ENCODE measurements at regions not wholly inside any gene's neighbourhood (a gene's known extent, or its start where the extent isn't known, plus 50 kb on each side); places are given as distances from the start of the nearest gene placed in this dataset.

DNA sequence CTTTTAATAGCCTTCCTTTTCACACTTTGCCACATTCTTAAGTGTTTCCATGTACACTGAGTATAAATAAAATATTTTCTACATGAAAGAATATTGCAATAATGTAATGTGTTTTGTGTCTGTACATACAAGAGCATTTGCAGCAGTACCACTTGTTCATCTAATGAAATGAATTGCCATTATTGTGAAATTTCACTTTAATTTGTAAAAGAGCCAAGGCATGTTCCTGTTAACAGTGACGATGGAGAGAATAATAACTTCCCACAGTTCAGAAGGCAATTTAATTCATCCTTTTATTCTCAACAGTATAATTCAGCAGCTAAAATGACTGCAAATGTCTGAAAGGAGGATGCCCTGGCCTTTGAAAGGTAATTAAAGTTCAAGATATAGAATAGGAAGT lies 853.9 kb downstream of the LRRTM4 start:
- Histone ChIP-seq H3K4me3 (ENCODE audit: insufficient read depth, low read length, poor library complexity, severe bottlenecking) (no peak overlapping the region), H3K4me2 (ENCODE audit: low read depth, low read length, poor library complexity, severe bottlenecking) (no peak overlapping the region), H3K79me2 (ENCODE audit: insufficient read depth, low read length) (no peaks in the 10 kb centered on the region), H3K36me3 (ENCODE audit: low read length) (no peaks in the 10 kb centered on the region), H3K27me3 (ENCODE audit: low read length) (no peaks in the 10 kb centered on the region), H3K9me2 (replicated peaks; ENCODE audit: insufficient read depth, low read length) (no peaks in the 10 kb centered on the region), H3K27ac (ENCODE audit: low read depth, low read length) (no peak overlapping the region), H3K9ac (ENCODE audit: low read length) (no peak overlapping the region), H4K20me1 (ENCODE audit: low read depth, low read length) (no peaks in the 10 kb centered on the region), H2AFZ (ENCODE audit: low read depth, low read length, severe bottlenecking) (no peak overlapping the region), H3K9me3 (ENCODE audit: insufficient read depth, low read length) (no peaks in the 10 kb centered on the region), H3F3A (ENCODE audit: insufficient read depth) (no peaks in the 10 kb centered on the region)
- no peak for TF ChIP-seq EZH2phosphoT487 (conservative IDR thresholded peaks at IDR 0.05; ENCODE audit: low read length)

DNA sequence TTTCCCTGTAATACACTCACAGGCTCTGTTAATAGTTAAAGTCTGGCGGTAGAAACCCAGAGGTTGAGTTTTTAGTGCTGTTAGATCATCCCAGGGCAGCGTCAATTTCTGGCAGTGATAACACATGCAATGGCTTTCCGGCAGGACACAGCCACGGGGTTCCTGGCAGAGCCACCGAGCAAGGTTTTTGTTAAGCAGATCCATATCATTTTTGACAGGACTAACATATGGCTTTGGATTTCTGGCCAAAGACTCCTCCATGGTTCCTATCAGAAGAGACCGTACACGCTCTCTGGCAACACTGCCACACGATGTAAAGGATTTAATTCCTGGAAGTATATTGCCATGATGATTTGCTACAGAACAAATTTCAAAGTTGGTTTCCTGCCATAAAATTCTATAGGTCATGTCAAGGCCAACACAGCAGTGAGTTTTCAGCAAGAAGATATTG lies 854.3 kb downstream of the LRRTM4 start:
- no peaks in the 10 kb centered on the region for H3K36me3 ChIP-seq (ENCODE audit: low read length)
- no peaks in the 10 kb centered on the region for H3K9me2 ChIP-seq (replicated peaks; ENCODE audit: insufficient read depth, low read length)
- no peaks in the 10 kb centered on the region for H3K27me3 ChIP-seq (ENCODE audit: low read length)
- H3K79me2 ChIP-seq (ENCODE audit: insufficient read depth, low read length): no peaks in the 10 kb centered on the region
- H3K27ac ChIP-seq (ENCODE audit: low read depth, low read length): no peak overlapping the region
- H3K9me3 ChIP-seq (ENCODE audit: insufficient read depth, low read length): no peaks in the 10 kb centered on the region
- H3K4me2 ChIP-seq (ENCODE audit: low read depth, low read length, poor library complexity, severe bottlenecking): no peak overlapping the region
- no peaks in the 10 kb centered on the region for H3F3A ChIP-seq (ENCODE audit: insufficient read depth)
- H2AFZ ChIP-seq (ENCODE audit: low read depth, low read length, severe bottlenecking): no peak overlapping the region
- H3K9ac ChIP-seq (ENCODE audit: low read length): no peak overlapping the region
- H4K20me1 ChIP-seq (ENCODE audit: low read depth, low read length): no peaks in the 10 kb centered on the region
- no peak overlapping the region for H3K4me3 ChIP-seq (ENCODE audit: insufficient read depth, low read length, poor library complexity, severe bottlenecking)
- TF ChIP-seq, protein P1, sequence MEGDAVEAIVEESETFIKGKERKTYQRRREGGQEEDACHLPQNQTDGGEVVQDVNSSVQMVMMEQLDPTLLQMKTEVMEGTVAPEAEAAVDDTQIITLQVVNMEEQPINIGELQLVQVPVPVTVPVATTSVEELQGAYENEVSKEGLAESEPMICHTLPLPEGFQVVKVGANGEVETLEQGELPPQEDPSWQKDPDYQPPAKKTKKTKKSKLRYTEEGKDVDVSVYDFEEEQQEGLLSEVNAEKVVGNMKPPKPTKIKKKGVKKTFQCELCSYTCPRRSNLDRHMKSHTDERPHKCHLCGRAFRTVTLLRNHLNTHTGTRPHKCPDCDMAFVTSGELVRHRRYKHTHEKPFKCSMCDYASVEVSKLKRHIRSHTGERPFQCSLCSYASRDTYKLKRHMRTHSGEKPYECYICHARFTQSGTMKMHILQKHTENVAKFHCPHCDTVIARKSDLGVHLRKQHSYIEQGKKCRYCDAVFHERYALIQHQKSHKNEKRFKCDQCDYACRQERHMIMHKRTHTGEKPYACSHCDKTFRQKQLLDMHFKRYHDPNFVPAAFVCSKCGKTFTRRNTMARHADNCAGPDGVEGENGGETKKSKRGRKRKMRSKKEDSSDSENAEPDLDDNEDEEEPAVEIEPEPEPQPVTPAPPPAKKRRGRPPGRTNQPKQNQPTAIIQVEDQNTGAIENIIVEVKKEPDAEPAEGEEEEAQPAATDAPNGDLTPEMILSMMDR (IDR thresholded peaks at IDR 0.05; ENCODE audit: insufficient read depth, low read length, poor library complexity, severe bottlenecking): no peak

DNA sequence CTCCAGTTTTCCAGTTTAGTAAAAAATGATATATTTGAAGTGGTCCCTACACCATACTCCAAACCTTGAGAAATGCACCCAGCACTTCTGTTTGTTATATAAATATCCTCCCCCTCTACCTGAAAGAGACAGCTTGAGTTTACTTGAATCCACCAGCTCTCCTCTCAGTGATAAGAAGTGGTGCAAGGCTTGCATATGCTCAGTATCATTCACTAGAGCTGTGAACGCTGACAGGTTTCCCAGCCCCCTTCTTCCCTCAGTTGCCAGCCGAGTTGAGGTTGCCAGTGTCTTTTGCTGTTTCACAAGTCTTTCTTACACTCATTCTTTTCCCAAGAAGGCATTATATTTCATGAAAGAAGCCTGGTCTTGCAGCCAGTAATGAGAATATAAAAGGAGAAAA lies 880.0 kb downstream of the LRRTM4 start:
- H3K27me3 ChIP-seq (ENCODE audit: low read length): no peaks in the 10 kb centered on the region
- H3K4me2 ChIP-seq (ENCODE audit: low read depth, low read length, poor library complexity, severe bottlenecking): no peak overlapping the region
- no peak overlapping the region for H3K27ac ChIP-seq (ENCODE audit: low read depth, low read length)
- H3K9ac ChIP-seq (ENCODE audit: low read length): no peak overlapping the region
- TF ChIP-seq EZH2phosphoT487 (conservative IDR thresholded peaks at IDR 0.05; ENCODE audit: low read length): no peak
- TF ChIP-seq, protein P1 (IDR thresholded peaks at IDR 0.05; ENCODE audit: insufficient read depth, low read length, poor library complexity, severe bottlenecking): no peak
- no peaks in the 10 kb centered on the region for H3K9me2 ChIP-seq (replicated peaks; ENCODE audit: insufficient read depth, low read length)
- no peaks in the 10 kb centered on the region for H4K20me1 ChIP-seq (ENCODE audit: low read depth, low read length)
- H3K4me3 ChIP-seq (ENCODE audit: insufficient read depth, low read length, poor library complexity, severe bottlenecking): no peak overlapping the region
- H3K36me3 ChIP-seq (ENCODE audit: low read length): no peaks in the 10 kb centered on the region
- no peaks in the 10 kb centered on the region for H3F3A ChIP-seq (ENCODE audit: insufficient read depth)
- no peaks in the 10 kb centered on the region for H3K79me2 ChIP-seq (ENCODE audit: insufficient read depth, low read length)
- no peaks in the 10 kb centered on the region for H3K9me3 ChIP-seq (ENCODE audit: insufficient read depth, low read length)
- no peak overlapping the region for H2AFZ ChIP-seq (ENCODE audit: low read depth, low read length, severe bottlenecking)

DNA sequence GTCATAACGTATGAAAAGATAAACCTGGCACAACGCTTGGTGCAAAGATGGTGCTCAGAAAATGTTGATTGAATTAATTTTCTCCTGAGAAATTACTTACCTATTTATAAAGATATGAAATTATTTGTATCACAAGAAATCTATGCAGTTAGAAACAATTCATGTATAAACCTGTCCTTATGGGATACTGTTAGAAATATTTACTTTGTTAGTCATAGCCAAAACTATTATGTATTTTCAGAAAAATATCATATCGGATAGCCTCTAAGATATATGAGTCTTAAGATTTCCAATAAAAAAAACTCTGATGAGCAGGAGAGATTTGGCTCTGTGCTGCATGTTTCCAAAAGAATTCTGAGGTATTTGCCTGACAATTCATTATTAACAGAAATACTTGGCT lies 880.7 kb downstream of the LRRTM4 start:
- Histone ChIP-seq H3K4me2 (ENCODE audit: low read depth, low read length, poor library complexity, severe bottlenecking) (no peak overlapping the region), H3K27me3 (ENCODE audit: low read length) (no peaks in the 10 kb centered on the region), H2AFZ (ENCODE audit: low read depth, low read length, severe bottlenecking) (no peak overlapping the region), H3K36me3 (ENCODE audit: low read length) (no peaks in the 10 kb centered on the region), H3K9me2 (replicated peaks; ENCODE audit: insufficient read depth, low read length) (no peaks in the 10 kb centered on the region), H3K27ac (ENCODE audit: low read depth, low read length) (no peak overlapping the region), H3F3A (ENCODE audit: insufficient read depth) (no peaks in the 10 kb centered on the region), H4K20me1 (ENCODE audit: low read depth, low read length) (no peaks in the 10 kb centered on the region), H3K9me3 (ENCODE audit: insufficient read depth, low read length) (no peaks in the 10 kb centered on the region), H3K4me3 (ENCODE audit: insufficient read depth, low read length, poor library complexity, severe bottlenecking) (no peak overlapping the region), H3K79me2 (ENCODE audit: insufficient read depth, low read length) (no peaks in the 10 kb centered on the region), H3K9ac (ENCODE audit: low read length) (no peak overlapping the region)
- no peak for TF ChIP-seq EZH2phosphoT487 (conservative IDR thresholded peaks at IDR 0.05; ENCODE audit: low read length)
- TF ChIP-seq, protein P1 (IDR thresholded peaks at IDR 0.05; ENCODE audit: insufficient read depth, low read length, poor library complexity, severe bottlenecking): no peak
